Panc1 (cell line): ENCODE measurements at regions not wholly inside any gene's neighbourhood (a gene's known extent, or its start where the extent isn't known, plus 50 kb on each side); places are given as distances from the start of the nearest gene placed in this dataset.

Experiments used
- ATAC-seq: fragments of 200-7000 bp; cut with Tn5 transposase; 2 replicates; pipeline ENCODE4 v1.9.1; 2020; ENCODE audit warnings: mild to moderate bottlenecking, moderate library complexity
- BruUV-seq: library from RNA; stranded (reverse); fragments of 400-500 nt; replicated peaks from 2 replicates; lab custom pipeline; 2021; lab: Mats Ljungman, UMichigan
- CTCF ChIA-PET: fragments of 300-600 bp; sonication (Branson Sonifier 250); formaldehyde crosslinking; loops from one replicate; lab custom pipeline; 2022; ENCODE audit warnings: antibody characterized with exemption; lab: Charles Lee
- POLR2A ChIA-PET: fragments of 300-600 bp; sonication (Branson Sonifier 250); formaldehyde crosslinking; loops from one replicate; lab custom pipeline; 2022; ENCODE audit warnings: antibody characterized with exemption; lab: Charles Lee
- DNase-seq: peaks from one replicate; pipeline ENCODE4 v3.0.0-alpha.2; 2010; ENCODE audit warnings: low read depth, low spot score
- H3K27ac ChIP-seq: 2 replicates; pipeline ENCODE4 v1.5.1; 2011; ENCODE audit warnings: mild to moderate bottlenecking, low read length, inconsistent platforms
- H3K27me3 ChIP-seq: fragments of 200-500 bp; sonication (Bioruptor generic); 2 replicates; pipeline ENCODE4 v1.6.0; 2014; ENCODE audit warnings: low read length, inconsistent platforms; ENCODE audit not compliant: control insufficient read depth, insufficient read depth
- H3K36me3 ChIP-seq: fragments of 200-500 bp; sonication (Bioruptor generic); 2 replicates; pipeline ENCODE4 v1.5.1; 2014; ENCODE audit warnings: inconsistent platforms, mild to moderate bottlenecking, low read length, moderate library complexity; ENCODE audit not compliant: control insufficient read depth, insufficient read depth
- H3K4me1 ChIP-seq: 2 replicates; pipeline ENCODE4 v1.5.1; 2011; ENCODE audit warnings: inconsistent platforms, mild to moderate bottlenecking, low read length, moderate library complexity; ENCODE audit not compliant: control insufficient read depth, insufficient read depth
- H3K4me3 ChIP-seq, 2 experiments: 2 replicates each; pipeline ENCODE4 v1.5.1; 2011 to 2012; ENCODE audit warnings: low read depth in 2 of 2, low read length in 2 of 2, mild to moderate bottlenecking in 2 of 2, inconsistent platforms in 1 of 2, moderate library complexity in 1 of 2
- H3K9me3 ChIP-seq: fragments of 200-500 bp; sonication (Bioruptor generic); 2 replicates; pipeline ENCODE4 v1.5.1; 2014; ENCODE audit warnings: low read depth, mild to moderate bottlenecking, inconsistent platforms, low read length, moderate library complexity; ENCODE audit not compliant: control insufficient read depth, insufficient read depth
- CTCF ChIP-seq: fragments of 450-650 bp; IDR thresholded peaks from 2 replicates; pipeline ENCODE4 v1.5.1; 2017; ENCODE audit warnings: mild to moderate bottlenecking
- POLR2AphosphoS5 ChIP-seq: IDR thresholded peaks from 2 replicates; pipeline ENCODE4 v1.6.1; 2012; ENCODE audit warnings: mild to moderate bottlenecking, low read depth, low read length, moderate library complexity
- REST ChIP-seq, 2 experiments: IDR thresholded peaks; 2 replicates each; pipeline ENCODE4 v1.6.1; 2011 to 2012; ENCODE audit warnings: low read depth in 2 of 2, control low read depth in 1 of 2, low read length in 1 of 2, mild to moderate bottlenecking in 1 of 2, moderate library complexity in 1 of 2; ENCODE audit not compliant: insufficient read depth in 1 of 2
- SIN3A ChIP-seq: IDR thresholded peaks from 2 replicates; pipeline ENCODE4 v1.6.1; 2012; ENCODE audit warnings: low read depth, mild to moderate bottlenecking, low read length, moderate library complexity, borderline replicate concordance; ENCODE audit not compliant: insufficient read depth
- TCF7L2 ChIP-seq: IDR thresholded peaks from 2 replicates; pipeline ENCODE4 v1.6.1; 2011; ENCODE audit warnings: mild to moderate bottlenecking, low read depth, low read length, inconsistent platforms
- in situ Hi-C: cut with HindIII; loops from 2 replicates; pipeline ENCODE4 v1.10.0; 2016; ENCODE audit warnings: low sequenced_read_pairs, low pct_unique_long_range_greater_than_20kb
- intact Hi-C: fragments of 100-400 bp; cut with micrococcal nuclease; formaldehyde crosslinking; loops from one replicate; pipeline ENCODE4 v1.10.0; 2022; ENCODE audit not compliant: unreplicated experiment

GRCh38 chr13:65875031-65875430 lies 1355.1 kb downstream of the PCDH9 start:
- Histone ChIP-seq H3K9me3 (no peaks in the 10 kb centered on the region), H3K36me3 (no peaks in the 10 kb centered on the region), H3K4me1 (no peaks in the 10 kb centered on the region), H3K27me3 (no peaks in the 10 kb centered on the region), H3K27ac (no peak overlapping the region), H3K4me3 (no peak overlapping the region)
- in situ Hi-C loops = no loop called here
- ChIA-PET POLR2A (no interaction called here), CTCF (no interaction called here)
- DNase-seq (no peak), ATAC-seq (no peak)
- intact Hi-C loops = no loop called here
- TF ChIP-seq REST (IDR thresholded peaks at IDR 0.05; ENCODE audit: insufficient read depth in 1 of 2, low read depth in 2 of 2, low read length in 1 of 2) = no peak
- TF ChIP-seq POLR2AphosphoS5 = no peak
- TF ChIP-seq SIN3A = no peak
- TF ChIP-seq TCF7L2 = no peak
- no peak for TF ChIP-seq CTCF
- BruUV-seq = no TSS peak

GRCh38 chr13:65872448-65872847 lies 1357.7 kb downstream of the PCDH9 start:
- CTCF ChIA-PET = no interaction called here

GRCh38 chr13:65868884-65869283 lies 1361.3 kb downstream of the PCDH9 start:
- BruUV-seq = no TSS peak
- TF ChIP-seq POLR2AphosphoS5 (no peak), TCF7L2 (no peak), SIN3A (no peak), CTCF (no peak), REST (IDR thresholded peaks at IDR 0.05; ENCODE audit: insufficient read depth in 1 of 2, low read depth in 2 of 2, low read length in 1 of 2) (no peak)
- CTCF ChIA-PET = no interaction called here
- Histone ChIP-seq H3K27me3 (no peaks in the 10 kb centered on the region), H3K27ac (no peak overlapping the region), H3K4me3 (no peak overlapping the region), H3K36me3 (no peaks in the 10 kb centered on the region), H3K4me1 (no peaks in the 10 kb centered on the region), H3K9me3 (no peaks in the 10 kb centered on the region)
- DNase-seq (no peak), ATAC-seq (no peak)
- intact Hi-C loops (no loop called here), in situ Hi-C loops (no loop called here)
- POLR2A ChIA-PET = no interaction called here

More at GRCh38 chr13:65872448-65872847, 1357.7 kb downstream of the PCDH9 start:
- Histone ChIP-seq H3K4me3 (no peak overlapping the region), H3K36me3 (no peaks in the 10 kb centered on the region), H3K27ac (no peak overlapping the region), H3K27me3 (no peaks in the 10 kb centered on the region), H3K4me1 (no peaks in the 10 kb centered on the region), H3K9me3 (no peaks in the 10 kb centered on the region)
- no peak for ATAC-seq
- no peak for DNase-seq
- in situ Hi-C loops (no loop called here), intact Hi-C loops (no loop called here)
- BruUV-seq = no TSS peak
- POLR2A ChIA-PET = no interaction called here
- TF ChIP-seq SIN3A = no peak
